Vagina (tissue), 2 donors: ENCODE measurements at regions not wholly inside any gene's neighbourhood (a gene's known extent, or its start where the extent isn't known, plus 50 kb on each side); places are given as distances from the start of the nearest gene placed in this dataset.

Experiments
- POLR2AphosphoS5 ChIP-seq, 2 donors: sonication (generic); formaldehyde crosslinking; IDR thresholded peaks; one replicate each; pipeline ENCODE4 v1.9.0; 2017; ENCODE audit warnings: antibody characterized with exemption in 2 of 2, mild to moderate bottlenecking in 2 of 2, low read depth in 1 of 2; ENCODE audit not compliant: insufficient read depth in 1 of 2
- TF ChIP-seq, protein P1 (sequence below), 3 experiments: fragments of 450-650 bp in 2 of 3; fragments of 200-600 bp in 1 of 3; sonication (generic) in 1 of 3; IDR thresholded peaks; one replicate each; pipeline ENCODE4 v1.5.1; 2017 to 2019; ENCODE audit warnings: antibody characterized with exemption in 3 of 3, mild to moderate bottlenecking in 2 of 3, moderate library complexity in 2 of 3

DNA sequence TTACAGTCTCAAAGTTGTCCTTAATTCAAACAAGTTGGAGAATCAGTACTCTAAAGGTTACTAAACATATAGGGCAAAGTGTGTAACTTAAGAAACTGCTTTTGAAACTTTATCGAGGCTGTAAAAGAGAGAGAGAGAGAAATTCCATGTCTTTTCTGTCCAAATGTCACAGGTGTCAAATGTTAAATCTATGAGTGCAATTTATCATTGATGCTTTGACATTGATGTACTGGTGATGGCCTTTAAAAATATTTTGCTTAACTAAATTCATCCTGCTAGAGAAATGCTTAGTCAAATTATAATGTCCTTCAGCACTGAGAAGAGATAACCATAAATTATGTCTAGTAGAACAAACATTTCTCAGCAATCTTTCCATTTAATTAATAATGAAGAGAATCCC, 1602.1 kb upstream of the TMEFF2 start:
- TF ChIP-seq POLR2AphosphoS5 (IDR thresholded peaks at IDR 0.05; ENCODE audit: insufficient read depth in 1 of 2, low read depth in 1 of 2): no peak
- TF ChIP-seq, protein P1, sequence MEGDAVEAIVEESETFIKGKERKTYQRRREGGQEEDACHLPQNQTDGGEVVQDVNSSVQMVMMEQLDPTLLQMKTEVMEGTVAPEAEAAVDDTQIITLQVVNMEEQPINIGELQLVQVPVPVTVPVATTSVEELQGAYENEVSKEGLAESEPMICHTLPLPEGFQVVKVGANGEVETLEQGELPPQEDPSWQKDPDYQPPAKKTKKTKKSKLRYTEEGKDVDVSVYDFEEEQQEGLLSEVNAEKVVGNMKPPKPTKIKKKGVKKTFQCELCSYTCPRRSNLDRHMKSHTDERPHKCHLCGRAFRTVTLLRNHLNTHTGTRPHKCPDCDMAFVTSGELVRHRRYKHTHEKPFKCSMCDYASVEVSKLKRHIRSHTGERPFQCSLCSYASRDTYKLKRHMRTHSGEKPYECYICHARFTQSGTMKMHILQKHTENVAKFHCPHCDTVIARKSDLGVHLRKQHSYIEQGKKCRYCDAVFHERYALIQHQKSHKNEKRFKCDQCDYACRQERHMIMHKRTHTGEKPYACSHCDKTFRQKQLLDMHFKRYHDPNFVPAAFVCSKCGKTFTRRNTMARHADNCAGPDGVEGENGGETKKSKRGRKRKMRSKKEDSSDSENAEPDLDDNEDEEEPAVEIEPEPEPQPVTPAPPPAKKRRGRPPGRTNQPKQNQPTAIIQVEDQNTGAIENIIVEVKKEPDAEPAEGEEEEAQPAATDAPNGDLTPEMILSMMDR (IDR thresholded peaks at IDR 0.05): no peak
